Eye (tissue), 1 donor: ENCODE measurements at regions not wholly inside any gene's neighbourhood (a gene's known extent, or its start where the extent isn't known, plus 50 kb on each side); places are given as distances from the start of the nearest gene placed in this dataset.

ENCODE experiments used
- DNase-seq: peaks from one replicate; pipeline ENCODE4 v3.0.0-alpha.2; 2015

DNA sequence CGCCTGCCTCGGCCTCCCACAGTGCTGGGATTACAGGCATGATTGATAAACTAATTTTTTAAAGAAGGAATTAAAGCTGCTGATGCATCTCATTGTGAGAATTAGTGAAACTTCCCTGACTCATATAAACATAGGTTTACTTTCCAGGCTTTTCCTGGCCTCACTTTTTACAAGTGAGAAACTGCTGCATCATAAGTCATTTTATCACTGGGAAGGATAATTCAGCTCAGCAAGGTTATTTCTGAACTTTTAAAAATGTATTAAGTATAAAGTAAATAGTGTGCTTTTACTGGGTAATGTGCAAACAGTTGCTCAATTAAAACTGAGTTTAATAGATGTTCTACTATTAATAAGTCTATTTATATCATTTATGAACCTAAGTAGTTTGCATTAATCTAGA, 1130.3 kb upstream of the CDH2 start:
- no peak for DNase-seq

DNA sequence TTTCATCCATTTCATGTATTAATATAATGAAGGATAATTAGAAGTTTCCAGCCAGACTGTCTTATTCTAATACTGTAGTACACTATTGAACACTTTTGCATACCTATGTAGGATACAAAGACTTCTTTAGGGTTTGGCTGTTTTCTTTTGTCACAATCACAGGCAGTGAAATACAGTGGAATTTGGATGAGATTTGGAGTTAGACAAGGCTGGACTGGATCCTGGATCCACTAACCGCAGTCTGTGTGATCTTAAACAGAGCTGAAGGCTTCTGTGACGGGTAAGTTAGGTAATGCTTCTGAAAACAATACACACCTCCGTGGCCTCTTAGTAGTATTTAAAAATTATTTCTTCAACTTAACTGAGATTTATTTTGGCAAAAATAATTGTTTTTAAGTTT, 1128.6 kb upstream of the CDH2 start:
- no peak for DNase-seq

DNA sequence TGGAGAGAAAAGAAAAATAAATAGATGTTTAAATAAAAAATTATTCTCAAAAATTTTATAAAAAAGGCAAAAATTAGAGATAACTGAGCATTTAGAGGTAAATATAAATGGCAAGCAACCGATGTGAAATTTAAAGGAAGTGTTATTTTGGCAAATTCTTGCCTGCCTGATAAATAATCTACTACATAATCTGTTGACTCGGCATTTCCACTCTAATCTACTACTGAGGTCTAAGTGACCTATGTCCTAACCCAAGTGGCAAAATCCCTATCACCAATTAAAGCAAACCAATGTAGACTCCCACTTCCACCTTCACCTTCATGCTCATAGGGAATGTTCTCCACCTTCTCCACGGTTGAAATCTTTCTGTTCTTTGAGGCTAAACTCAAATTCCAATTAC, 1124.1 kb upstream of the CDH2 start:
- DNase-seq, result no peak

- DNase-seq, result no peak
Observed at GRCh38 chr18:29285471-29285870, 1108.5 kb upstream of the CDH2 start.

DNA sequence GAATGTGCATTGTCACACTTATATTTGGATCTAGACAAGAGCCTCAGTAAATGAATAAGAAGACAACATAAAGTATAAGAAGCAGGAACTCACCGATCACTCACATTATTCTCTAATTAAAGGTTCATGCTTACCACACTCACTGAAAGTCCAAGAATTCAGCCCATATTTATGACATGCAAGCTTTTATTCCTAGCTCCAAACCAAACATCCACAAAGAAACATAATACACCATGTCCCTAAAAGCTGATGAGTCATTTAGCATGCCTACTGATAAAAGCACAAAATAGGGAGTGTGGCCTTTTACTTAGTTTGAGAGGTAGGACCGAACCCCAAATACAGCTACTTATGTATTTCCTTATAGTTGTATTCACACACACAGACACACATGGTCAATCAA, 1094.6 kb upstream of the CDH2 start:
- no peak for DNase-seq

- DNase-seq, result no peak
Observed at GRCh38 chr18:29259838-29260237, 1082.9 kb upstream of the CDH2 start.

GRCh38 chr18:29254123-29254522, 1077.2 kb upstream of the CDH2 start:
- DNase-seq, result no peak

DNA sequence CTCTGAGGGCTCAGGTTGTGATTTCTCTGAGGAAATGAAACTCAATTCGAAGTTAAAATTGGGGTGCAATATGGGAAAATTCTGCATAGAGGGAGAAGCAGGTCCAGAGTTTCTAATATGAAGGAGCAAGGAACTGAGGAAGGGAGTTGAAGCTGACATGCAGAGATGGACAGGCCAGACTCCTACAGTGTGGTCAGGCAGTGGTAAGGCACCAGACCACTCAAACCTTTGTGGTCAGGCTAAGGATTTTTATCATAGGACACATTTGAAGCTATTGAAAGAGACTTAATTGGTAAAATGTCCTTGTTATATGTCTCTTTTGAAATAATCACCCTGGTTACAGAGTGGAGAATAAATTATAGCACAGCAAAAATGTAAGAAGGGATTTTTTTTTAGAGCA, 1074.8 kb upstream of the CDH2 start:
- DNase-seq, result no peak

GRCh38 chr18:29250843-29251242, 1073.9 kb upstream of the CDH2 start:
- no peak for DNase-seq

DNA sequence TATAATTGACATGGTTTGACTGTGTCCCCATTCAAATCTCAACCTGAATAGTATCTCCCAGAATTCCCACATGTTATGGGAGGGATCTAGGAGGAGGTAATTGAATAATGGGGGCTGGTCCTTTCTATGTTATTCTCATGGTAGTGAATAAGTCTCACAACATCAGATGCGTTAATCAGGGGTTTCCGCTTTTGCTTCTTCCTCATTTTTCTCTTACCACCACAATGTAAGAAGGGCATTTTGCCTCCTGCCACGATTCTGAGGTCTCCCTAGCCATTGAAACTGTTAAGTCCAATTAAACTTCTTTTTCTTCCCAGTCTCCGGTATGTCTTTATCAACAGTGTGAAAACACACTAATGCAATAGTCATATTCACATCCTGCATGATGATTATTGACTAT, 1073.3 kb upstream of the CDH2 start:
- no peak for DNase-seq

- DNase-seq, result no peak
Observed at GRCh38 chr18:29248805-29249204, 1071.9 kb upstream of the CDH2 start.

- DNase-seq, result no peak
Observed at GRCh38 chr18:29241199-29241598, 1064.3 kb upstream of the CDH2 start.

DNA sequence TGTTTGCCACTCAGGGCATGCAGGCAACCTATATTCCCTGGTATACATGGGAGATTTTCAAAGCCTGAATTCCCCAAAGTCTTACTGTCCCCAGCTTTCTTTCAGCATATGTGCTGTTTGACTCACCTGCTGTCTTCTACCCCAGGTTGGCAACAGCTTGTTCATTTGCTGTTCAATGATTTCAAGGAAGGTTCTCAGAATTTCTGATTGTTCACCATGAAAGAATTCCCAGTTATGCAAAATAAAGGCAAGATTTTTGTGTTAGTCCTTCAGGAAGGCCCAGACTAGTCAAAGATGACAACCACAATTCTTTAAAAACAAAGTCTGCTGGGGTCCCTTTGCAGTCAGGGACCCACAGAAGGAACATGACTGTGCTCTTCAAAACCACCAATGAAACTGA, 1057.8 kb upstream of the CDH2 start:
- no peak for DNase-seq

DNA sequence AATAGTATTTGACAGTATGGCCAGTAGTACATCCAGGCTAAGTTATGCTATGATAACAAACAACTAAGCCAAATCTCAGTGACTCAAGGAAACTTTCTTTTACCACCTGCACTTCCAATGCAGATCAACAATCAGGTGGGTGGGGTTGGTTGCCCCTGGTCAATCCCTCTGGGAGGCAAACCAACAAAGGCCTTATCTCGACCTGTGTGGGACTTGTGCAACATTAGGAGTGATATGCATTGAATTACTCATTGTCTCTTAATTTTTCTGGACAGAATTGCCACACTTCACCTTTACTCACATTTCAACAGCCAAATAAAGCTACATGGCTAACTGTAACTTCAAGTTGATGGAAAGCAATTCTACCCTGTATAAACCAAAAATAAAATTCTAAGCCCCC, 1049.3 kb upstream of the CDH2 start:
- no peak for DNase-seq

GRCh38 chr18:29225351-29225750, 1048.4 kb upstream of the CDH2 start:
- no peak for DNase-seq

GRCh38 chr18:29218091-29218490, 1041.2 kb upstream of the CDH2 start:
- no peak for DNase-seq

DNA sequence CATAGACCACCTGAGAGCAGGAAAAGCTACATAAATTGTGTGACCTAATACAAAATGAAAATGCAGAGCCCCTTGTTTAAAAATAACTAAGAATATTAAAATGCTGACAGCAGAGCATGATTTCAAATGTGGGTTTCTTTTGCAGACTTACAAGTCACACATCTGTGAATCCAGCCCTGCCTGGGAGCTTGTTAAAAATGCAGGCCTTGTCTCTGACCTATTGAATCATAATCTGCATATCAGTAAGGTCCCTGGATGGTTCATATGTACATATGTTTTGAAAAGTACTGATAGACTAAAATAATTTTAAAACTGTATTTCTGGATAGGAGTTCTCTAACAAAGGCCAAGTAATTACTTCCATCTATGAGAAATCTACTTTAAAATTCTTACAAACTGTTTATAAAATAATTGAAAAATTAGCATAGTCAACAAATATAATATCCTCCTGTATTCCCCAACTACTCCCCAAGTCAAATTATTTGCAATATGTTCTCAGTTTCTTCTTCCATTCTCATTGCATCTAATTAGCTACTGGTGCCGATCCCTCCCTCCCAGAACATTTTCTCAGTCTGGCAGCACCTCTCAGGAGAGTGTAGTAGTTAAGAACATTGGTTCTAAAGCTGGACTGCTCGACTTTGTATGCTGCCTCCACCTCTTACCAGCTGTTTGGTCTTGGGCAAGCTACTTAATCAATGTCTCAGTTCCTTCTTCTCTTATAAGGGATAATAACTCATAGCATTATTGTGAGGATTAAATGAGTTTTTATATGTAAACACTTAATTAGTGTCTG, 1040.4 kb upstream of the CDH2 start:
- DNase-seq, result no peak

GRCh38 chr18:29198834-29199233, 1021.9 kb upstream of the CDH2 start:
- DNase-seq, result no peak

GRCh38 chr18:29196307-29196706, 1019.4 kb upstream of the CDH2 start:
- DNase-seq, result no peak

DNA sequence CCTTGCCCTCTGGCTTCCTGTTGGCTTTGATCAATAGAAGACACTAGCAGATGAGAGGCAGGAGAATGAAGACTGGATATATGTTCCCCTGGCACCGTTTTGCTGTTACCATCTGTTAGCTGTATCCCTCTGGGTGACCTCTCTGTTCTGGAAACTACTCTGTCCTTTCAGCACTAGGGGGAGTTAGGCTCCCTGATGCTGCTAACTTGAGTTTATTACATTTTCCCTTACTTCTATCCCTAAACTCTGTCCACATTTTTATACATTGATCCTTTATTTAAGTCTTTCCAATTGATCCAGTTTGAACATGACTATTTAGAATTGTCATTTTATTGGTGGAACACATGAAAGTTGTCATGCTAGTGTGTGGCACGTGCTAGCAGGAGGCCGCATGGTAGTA, 1014.3 kb upstream of the CDH2 start:
- DNase-seq, result no peak

DNA sequence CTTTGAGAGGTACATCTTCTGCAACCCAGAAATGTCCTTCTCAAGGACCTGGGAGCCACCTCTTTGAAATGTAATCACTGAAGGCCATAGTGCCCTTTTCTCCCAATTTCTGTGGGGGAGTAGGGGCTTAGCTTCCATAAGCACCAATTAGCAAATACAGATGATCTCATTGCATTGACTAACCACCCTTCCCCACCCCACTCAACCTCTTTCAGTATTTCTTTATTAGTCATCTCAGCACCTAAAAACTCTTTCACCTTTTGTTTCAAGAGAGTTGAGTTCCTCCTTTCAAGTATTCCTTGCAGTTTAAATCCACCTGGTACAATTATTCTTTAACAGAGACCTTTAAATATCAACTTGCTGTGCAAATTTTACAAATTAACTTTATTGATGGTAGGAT, 1011.8 kb upstream of the CDH2 start:
- no peak for DNase-seq

DNA sequence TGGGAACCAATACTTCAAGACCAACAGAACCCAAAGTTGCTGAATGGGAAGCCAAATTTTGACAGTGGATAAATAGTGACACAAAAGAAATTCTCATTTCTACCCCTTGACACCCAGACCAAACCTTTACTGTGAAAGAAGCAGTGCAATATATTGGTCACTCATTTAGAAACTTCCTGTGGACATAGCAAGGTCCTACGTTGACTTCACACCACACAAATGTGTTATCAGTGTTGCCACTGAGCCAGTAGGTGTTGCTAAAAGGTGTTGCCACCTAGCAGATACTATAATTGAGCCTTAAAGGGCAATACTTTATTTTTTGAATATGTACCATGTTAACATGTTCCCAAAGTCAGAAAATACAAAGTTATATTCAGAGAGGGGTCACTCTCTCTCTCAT, 1008.9 kb upstream of the CDH2 start:
- no peak for DNase-seq

DNA sequence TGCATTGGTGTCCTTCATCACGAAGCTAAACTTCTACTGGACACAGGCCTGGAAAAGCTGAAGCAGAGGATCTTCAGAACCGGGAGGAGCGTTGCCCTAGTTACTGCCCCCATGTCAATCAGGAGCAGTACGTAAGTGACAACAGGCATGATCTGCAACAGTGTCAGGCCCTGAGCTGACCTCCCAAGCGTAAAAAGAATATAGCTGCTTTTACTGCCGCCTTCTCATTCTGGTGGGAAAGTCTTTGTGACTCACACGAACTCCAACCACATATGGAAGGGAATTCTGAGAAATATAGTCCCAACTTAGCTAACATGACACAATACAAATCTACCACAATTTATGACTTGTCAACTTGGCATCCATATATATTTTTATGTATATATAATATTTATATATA, 1007.7 kb upstream of the CDH2 start:
- DNase-seq, result no peak

DNA sequence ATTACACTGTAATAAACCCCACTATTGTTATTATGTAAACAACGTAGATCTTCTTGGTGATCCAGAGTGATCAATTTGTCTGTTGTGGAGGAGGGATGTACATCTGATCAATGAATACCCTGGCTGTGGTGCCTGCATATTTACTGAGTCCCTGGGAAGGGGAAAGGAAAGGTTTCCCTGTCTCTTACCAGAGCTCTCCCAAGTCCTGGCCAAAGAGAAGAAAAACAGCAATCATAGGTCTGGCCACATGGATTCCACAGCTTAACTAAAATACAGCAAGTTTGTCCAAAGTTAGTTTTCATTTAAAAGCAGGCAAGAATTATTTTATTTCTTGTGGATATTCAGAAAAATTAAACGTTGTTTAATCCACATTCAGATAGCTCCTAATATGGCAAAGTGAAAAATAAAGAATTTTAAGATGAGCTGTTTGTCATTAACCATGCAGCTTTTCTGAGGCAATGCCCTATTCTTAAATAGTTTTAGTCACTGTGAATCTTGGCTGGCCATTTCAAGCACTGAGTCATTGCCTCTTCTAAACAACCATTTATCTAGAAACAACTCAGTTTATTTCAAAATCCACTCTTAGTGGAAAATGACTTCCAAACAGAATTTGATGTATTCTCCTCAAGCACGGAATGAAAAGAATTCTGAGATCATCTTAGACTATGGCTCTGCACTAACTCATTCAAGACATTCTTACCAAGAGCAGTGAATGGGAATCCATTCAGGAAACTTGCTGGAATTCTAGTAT, 1004.4 kb upstream of the CDH2 start:
- no peak for DNase-seq

DNA sequence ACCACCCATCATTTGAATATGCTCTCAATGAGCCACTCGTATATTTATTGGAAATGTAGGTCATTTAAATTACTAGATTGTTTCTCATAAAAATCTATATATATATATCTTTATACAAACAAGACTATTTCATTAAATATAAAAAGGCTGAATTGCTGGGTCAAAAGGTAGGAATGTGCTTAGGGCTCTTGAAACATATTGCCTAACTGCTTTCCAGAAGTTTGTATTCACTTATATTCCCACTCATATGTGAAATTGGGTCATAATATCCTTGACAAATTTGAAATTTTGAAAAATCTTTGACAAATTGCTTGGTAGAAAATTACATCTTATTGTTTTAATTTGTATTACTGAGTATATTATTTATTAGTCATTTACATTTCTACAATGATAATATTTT, 999.8 kb upstream of the CDH2 start:
- no peak for DNase-seq
